Endothelial cell (in vitro differentiated cells): ENCODE measurements at regions not wholly inside any gene's neighbourhood (a gene's known extent, or its start where the extent isn't known, plus 50 kb on each side); places are given as distances from the start of the nearest gene placed in this dataset.

Experiments used
- DNase-seq: peaks from one replicate; pipeline ENCODE4 v3.0.0; 2021; ENCODE audit warnings: low spot score
- H3K27ac Mint-ChIP-seq: one replicate; pipeline ENCODE4 v1.8.0; 2021; ENCODE audit warnings: mixed read lengths, inconsistent platforms; ENCODE audit not compliant: unreplicated experiment
- H3K27me3 Mint-ChIP-seq: one replicate; pipeline ENCODE4 v1.8.0; 2021; ENCODE audit warnings: mild to moderate bottlenecking, moderate library complexity, mixed read lengths, inconsistent platforms; ENCODE audit not compliant: unreplicated experiment
- H3K36me3 Mint-ChIP-seq: one replicate; pipeline ENCODE4 v1.8.0; 2021; ENCODE audit warnings: mild to moderate bottlenecking, low read depth, mixed read lengths, inconsistent platforms; ENCODE audit not compliant: unreplicated experiment
- H3K4me1 Mint-ChIP-seq: one replicate; pipeline ENCODE4 v1.8.0; 2021; ENCODE audit warnings: mild to moderate bottlenecking, mixed read lengths, inconsistent platforms; ENCODE audit not compliant: unreplicated experiment
- H3K4me3 Mint-ChIP-seq: one replicate; pipeline ENCODE4 v1.8.0; 2021; ENCODE audit warnings: mild to moderate bottlenecking, mixed read lengths, inconsistent platforms; ENCODE audit not compliant: unreplicated experiment
- H3K9me3 Mint-ChIP-seq: one replicate; pipeline ENCODE4 v1.8.0; 2021; ENCODE audit warnings: mixed read lengths, inconsistent platforms; ENCODE audit not compliant: unreplicated experiment
- CTCF ChIP-seq: fragments of 200-600 bp; sonication (generic); IDR thresholded peaks from one replicate; pipeline ENCODE4 v1.5.0; 2021; ENCODE audit warnings: antibody characterized with exemption; ENCODE audit not compliant: unreplicated experiment

GRCh38 chr2:41886757-41887156 lies 161.1 kb upstream of the PKDCC start:
- no peaks in the 10 kb centered on the region for H3K4me1 Mint-ChIP-seq
- no peaks in the 10 kb centered on the region for H3K36me3 Mint-ChIP-seq
- H3K9me3 Mint-ChIP-seq = peaks cover 1% of the 10 kb centered on the region
- H3K27ac Mint-ChIP-seq = no peak overlapping the region
- H3K27me3 Mint-ChIP-seq = peaks cover 1% of the 10 kb centered on the region
- no peak overlapping the region for H3K4me3 Mint-ChIP-seq
- no peak for TF ChIP-seq CTCF
- no peak for DNase-seq

DNA sequence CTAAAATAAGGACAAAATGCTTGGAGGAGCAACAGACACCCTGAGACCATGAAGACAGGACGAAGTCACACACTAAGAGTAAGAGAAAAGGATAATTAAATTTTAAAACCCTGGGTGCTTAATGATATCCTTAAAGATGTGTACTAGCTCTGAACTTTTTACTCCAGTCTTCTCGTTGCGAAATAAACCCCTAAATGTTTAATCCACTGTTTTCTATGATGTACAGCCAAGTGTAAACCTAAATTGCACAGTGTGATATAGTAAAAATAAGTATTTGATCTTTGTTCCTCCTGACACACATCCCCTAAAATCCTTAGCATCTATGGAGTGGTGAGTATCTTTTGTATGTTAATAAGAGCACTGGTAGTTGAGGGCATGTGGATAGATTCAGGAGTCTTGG lies 157.5 kb upstream of the PKDCC start:
- Mint-ChIP-seq H3K27me3 (peaks cover 1% of the 10 kb centered on the region), H3K4me1 (no peaks in the 10 kb centered on the region), H3K36me3 (no peaks in the 10 kb centered on the region), H3K4me3 (no peak overlapping the region), H3K9me3 (peaks cover 4% of the 10 kb centered on the region), H3K27ac (no peak overlapping the region)
- no peak for DNase-seq
- no peak for TF ChIP-seq CTCF

- no peak overlapping the region for H3K27ac Mint-ChIP-seq
Measured at GRCh38 chr2:41892476-41892875, 155.3 kb upstream of the PKDCC start.

DNA sequence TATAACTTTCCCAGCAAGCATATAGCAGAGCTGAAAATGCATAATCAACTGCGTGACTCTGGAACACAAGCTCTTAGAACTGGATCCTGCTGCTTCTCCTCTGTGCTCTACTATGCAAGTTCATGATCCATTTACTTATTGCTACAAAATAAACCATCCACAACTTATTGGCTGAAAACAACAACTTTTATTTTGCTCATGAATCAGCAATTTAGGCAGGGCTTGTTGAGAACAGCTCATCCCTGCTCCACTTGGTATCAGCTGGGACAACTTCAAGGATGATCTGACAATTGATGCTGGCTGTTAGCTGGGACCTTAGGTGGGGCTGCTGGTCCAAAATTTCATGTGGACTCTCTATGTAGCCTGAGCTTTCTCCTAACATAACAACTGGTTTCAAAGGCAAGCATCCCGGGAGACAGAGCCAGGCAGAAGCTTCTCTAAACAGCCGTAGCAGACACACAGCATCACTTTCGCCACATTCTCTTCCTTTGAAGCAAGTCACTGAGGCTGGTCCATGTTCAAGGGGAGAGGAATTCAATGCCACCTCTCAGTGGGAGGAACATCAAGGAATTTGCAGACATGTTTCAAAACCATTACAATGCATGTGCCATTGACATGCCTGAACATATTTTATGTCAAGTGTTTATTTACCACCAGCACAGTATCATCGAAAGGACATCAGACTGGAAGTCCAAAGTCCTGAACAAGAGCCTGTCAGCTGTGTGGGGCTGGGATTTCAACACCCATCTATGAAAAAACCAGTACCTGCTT lies 153.1 kb upstream of the PKDCC start:
- TF ChIP-seq CTCF = no peak
- DNase-seq = no peak
- Mint-ChIP-seq H3K4me1 (no peaks in the 10 kb centered on the region), H3K27ac (no peak overlapping the region), H3K4me3 (no peak overlapping the region), H3K36me3 (no peaks in the 10 kb centered on the region), H3K27me3 (no peaks in the 10 kb centered on the region), H3K9me3 (peaks cover 4% of the 10 kb centered on the region)

More at GRCh38 chr2:41892476-41892875, 155.3 kb upstream of the PKDCC start:
- no peak for TF ChIP-seq CTCF
- Mint-ChIP-seq H3K36me3 (no peaks in the 10 kb centered on the region), H3K4me3 (no peak overlapping the region), H3K4me1 (no peaks in the 10 kb centered on the region), H3K27me3 (no peaks in the 10 kb centered on the region), H3K9me3 (peaks cover 4% of the 10 kb centered on the region)
- DNase-seq = no peak

GRCh38 chr2:41895334-41895664 lies 152.5 kb upstream of the PKDCC start:
- Mint-ChIP-seq H3K27me3 (no peaks in the 10 kb centered on the region), H3K27ac (no peak overlapping the region)

More at GRCh38 chr2:41895334-41895664, 152.5 kb upstream of the PKDCC start:
- H3K36me3 Mint-ChIP-seq = no peaks in the 10 kb centered on the region
- peaks cover 4% of the 10 kb centered on the region for H3K9me3 Mint-ChIP-seq
- no peak for DNase-seq
- H3K4me1 Mint-ChIP-seq = no peaks in the 10 kb centered on the region
- no peak for TF ChIP-seq CTCF
- H3K4me3 Mint-ChIP-seq = no peak overlapping the region
